PC-9 (cell line): ENCODE measurements at regions not wholly inside any gene's neighbourhood (a gene's known extent, or its start where the extent isn't known, plus 50 kb on each side); places are given as distances from the start of the nearest gene placed in this dataset.

Experiments used
- CTCF ChIP-seq: fragments of 200-600 bp; sonication (generic); conservative IDR thresholded peaks from 2 replicates; pipeline ENCODE4 v1.6.1; 2017; ENCODE audit warnings: mixed run types, antibody characterized with exemption, mild to moderate bottlenecking, moderate library complexity
- EZH2 ChIP-seq: fragments of 200-600 bp; sonication (generic); IDR thresholded peaks from 2 replicates; pipeline ENCODE4 v1.8.0; 2017; ENCODE audit warnings: antibody characterized with exemption, low read depth

- TF ChIP-seq CTCF (no peak), EZH2 (no peak)
Measured at GRCh38 chr9:23979491-23979890, 153.5 kb upstream of the ELAVL2 start.
